Neural progenitor cell (in vitro differentiated cells): ENCODE measurements at regions not wholly inside any gene's neighbourhood (a gene's known extent, or its start where the extent isn't known, plus 50 kb on each side); places are given as distances from the start of the nearest gene placed in this dataset.

Experiments used
- DNase-seq: peaks from one replicate; pipeline ENCODE4 v3.0.0-alpha.2; 2016; ENCODE audit warnings: low spot score
- H2AFZ ChIP-seq: fragments of 200-600 bp; sonication (generic); replicated peaks from 2 replicates; pipeline ENCODE4 v1.6.1; 2016; ENCODE audit warnings: antibody characterized with exemption
- H3F3A ChIP-seq: fragments of 200-600 bp; sonication (generic); 2 replicates; pipeline ENCODE4 v1.6.1; 2016; ENCODE audit warnings: antibody characterized with exemption, low read depth
- H3K27ac ChIP-seq: fragments of 200-600 bp; sonication (generic); 2 replicates; pipeline ENCODE4 v1.5.1; 2016; ENCODE audit warnings: mild to moderate bottlenecking
- H3K27me3 ChIP-seq: fragments of 200-600 bp; sonication (generic); 2 replicates; pipeline ENCODE4 v1.6.1; 2016; ENCODE audit warnings: mild to moderate bottlenecking, moderate library complexity
- H3K36me3 ChIP-seq: fragments of 200-600 bp; sonication (generic); 2 replicates; pipeline ENCODE4 v1.5.1; 2016
- H3K4me1 ChIP-seq: fragments of 200-600 bp; sonication (generic); 2 replicates; pipeline ENCODE4 v1.6.1; 2016; ENCODE audit warnings: mixed run types
- H3K4me2 ChIP-seq: fragments of 200-600 bp; sonication (generic); 2 replicates; pipeline ENCODE4 v1.6.1; 2016
- H3K4me3 ChIP-seq: fragments of 200-600 bp; sonication (generic); 2 replicates; pipeline ENCODE4 v1.5.1; 2016
- H3K79me2 ChIP-seq: fragments of 200-600 bp; sonication (generic); 2 replicates; pipeline ENCODE4 v1.6.1; 2016; ENCODE audit warnings: low read depth
- H3K9ac ChIP-seq: fragments of 200-600 bp; sonication (generic); 2 replicates; pipeline ENCODE4 v1.6.1; 2016
- H3K9me3 ChIP-seq: fragments of 200-600 bp; sonication (generic); 2 replicates; pipeline ENCODE4 v1.5.1; 2016; ENCODE audit warnings: low read depth
- H4K20me1 ChIP-seq: fragments of 200-600 bp; sonication (generic); 2 replicates; pipeline ENCODE4 v1.6.1; 2016; ENCODE audit warnings: low read depth
- H3K27ac Mint-ChIP-seq: 3 replicates; pipeline ENCODE4 v1.8.0; 2021; ENCODE audit warnings: mixed read lengths
- H3K27me3 Mint-ChIP-seq: 2 replicates; pipeline ENCODE4 v1.8.0; 2022; ENCODE audit warnings: low read depth, mild to moderate bottlenecking, inconsistent platforms, moderate library complexity, mixed read lengths; ENCODE audit not compliant: insufficient read depth
- H3K36me3 Mint-ChIP-seq: 3 replicates; pipeline ENCODE4 v1.8.0; 2021; ENCODE audit warnings: mixed read lengths
- H3K4me1 Mint-ChIP-seq: 3 replicates; pipeline ENCODE4 v1.8.0; 2021; ENCODE audit warnings: mixed read lengths
- H3K4me3 Mint-ChIP-seq: 3 replicates; pipeline ENCODE4 v1.8.0; 2021; ENCODE audit warnings: mild to moderate bottlenecking, moderate library complexity, mixed read lengths
- H3K9me3 Mint-ChIP-seq: 3 replicates; pipeline ENCODE4 v1.8.0; 2020; ENCODE audit warnings: mixed read lengths
- EZH2 ChIP-seq: fragments of 200-600 bp; sonication (generic); IDR thresholded peaks from 2 replicates; pipeline ENCODE4 v1.6.1; 2017; ENCODE audit warnings: antibody characterized with exemption, mild to moderate bottlenecking, moderate library complexity
- EZH2phosphoT487 ChIP-seq: fragments of 200-600 bp; sonication (generic); IDR thresholded peaks from 2 replicates; pipeline ENCODE4 v1.6.1; 2017; ENCODE audit warnings: antibody characterized with exemption
- TF ChIP-seq, protein P1 (sequence below): fragments of 200-600 bp; sonication (generic); IDR thresholded peaks from 2 replicates; pipeline ENCODE4 v1.5.1; 2017; ENCODE audit warnings: antibody characterized with exemption, mild to moderate bottlenecking

DNA sequence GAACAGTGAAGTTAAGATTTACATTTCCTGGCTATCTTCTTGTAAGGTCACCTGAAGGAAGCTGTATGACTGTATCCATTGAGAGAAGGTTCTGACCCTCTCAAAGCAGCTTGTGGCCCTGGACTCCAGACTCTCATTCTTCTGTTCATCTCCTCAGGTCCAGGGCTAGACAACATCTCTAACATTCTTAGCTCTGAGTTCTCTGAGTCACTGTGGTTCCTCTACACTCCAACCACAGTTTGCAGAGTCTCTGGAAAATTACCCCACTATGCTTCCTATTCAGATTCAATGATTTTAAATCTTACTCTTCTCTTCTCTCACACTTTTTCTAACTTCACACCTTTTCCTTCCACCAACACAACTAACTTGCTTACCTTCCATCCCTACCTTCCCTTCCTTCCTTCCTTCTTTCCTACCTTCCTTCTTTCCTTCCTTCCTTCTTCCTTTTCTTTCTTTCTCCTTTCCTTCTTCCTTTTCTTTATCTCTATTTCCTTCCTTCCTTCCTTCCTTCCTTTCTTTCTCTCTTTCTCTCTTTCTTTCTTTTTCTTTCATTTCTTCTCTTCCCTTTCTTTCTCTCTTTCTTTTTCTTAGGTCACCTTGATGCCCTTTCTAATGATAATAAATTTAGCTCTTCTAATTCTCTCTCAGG, 824.3 kb upstream of the ZEB2 start:
- Histone ChIP-seq H3K9me3 (no peaks in the 10 kb centered on the region), H3K27ac (no peak overlapping the region), H3K27me3 (no peaks in the 10 kb centered on the region), H3F3A (no peaks in the 10 kb centered on the region), H2AFZ (no peak overlapping the region), H3K9ac (no peak overlapping the region), H3K4me1 (no peaks in the 10 kb centered on the region), H3K36me3 (no peaks in the 10 kb centered on the region), H3K4me3 (no peak overlapping the region), H3K4me2 (no peak overlapping the region), H4K20me1 (no peaks in the 10 kb centered on the region), H3K79me2 (no peaks in the 10 kb centered on the region)
- TF ChIP-seq EZH2phosphoT487 (no peak), EZH2 (no peak)
- TF ChIP-seq, protein P1, sequence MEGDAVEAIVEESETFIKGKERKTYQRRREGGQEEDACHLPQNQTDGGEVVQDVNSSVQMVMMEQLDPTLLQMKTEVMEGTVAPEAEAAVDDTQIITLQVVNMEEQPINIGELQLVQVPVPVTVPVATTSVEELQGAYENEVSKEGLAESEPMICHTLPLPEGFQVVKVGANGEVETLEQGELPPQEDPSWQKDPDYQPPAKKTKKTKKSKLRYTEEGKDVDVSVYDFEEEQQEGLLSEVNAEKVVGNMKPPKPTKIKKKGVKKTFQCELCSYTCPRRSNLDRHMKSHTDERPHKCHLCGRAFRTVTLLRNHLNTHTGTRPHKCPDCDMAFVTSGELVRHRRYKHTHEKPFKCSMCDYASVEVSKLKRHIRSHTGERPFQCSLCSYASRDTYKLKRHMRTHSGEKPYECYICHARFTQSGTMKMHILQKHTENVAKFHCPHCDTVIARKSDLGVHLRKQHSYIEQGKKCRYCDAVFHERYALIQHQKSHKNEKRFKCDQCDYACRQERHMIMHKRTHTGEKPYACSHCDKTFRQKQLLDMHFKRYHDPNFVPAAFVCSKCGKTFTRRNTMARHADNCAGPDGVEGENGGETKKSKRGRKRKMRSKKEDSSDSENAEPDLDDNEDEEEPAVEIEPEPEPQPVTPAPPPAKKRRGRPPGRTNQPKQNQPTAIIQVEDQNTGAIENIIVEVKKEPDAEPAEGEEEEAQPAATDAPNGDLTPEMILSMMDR, result no peak
- Mint-ChIP-seq H3K36me3 (no peaks in the 10 kb centered on the region), H3K4me1 (no peaks in the 10 kb centered on the region), H3K4me3 (no peak overlapping the region), H3K27ac (no peak overlapping the region), H3K27me3 (no peaks in the 10 kb centered on the region), H3K9me3 (peaks cover 3% of the 10 kb centered on the region)
- DNase-seq, result no peak

DNA sequence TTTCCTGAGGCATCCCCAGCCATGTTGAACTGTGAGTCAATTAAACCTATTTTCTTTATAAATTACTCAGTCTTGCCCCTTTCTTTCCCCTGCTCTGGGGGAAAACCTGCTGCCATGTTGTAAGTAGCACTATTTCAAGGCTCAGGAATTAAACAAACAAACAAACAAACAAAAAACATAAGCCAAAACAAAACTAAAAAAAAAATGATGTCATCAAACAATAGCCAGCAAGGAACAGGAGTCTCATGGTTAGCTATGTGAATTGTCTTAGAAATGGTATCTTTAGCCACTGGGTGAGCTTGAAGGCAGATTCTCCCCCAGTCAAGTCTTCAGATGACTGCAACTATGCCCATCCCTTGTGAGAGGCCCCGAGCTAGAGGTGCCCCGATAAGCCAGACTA, 823.4 kb upstream of the ZEB2 start:
- DNase-seq, result no peak
- Mint-ChIP-seq H3K9me3 (peaks cover 3% of the 10 kb centered on the region), H3K4me1 (no peaks in the 10 kb centered on the region), H3K27me3 (no peaks in the 10 kb centered on the region), H3K4me3 (no peak overlapping the region), H3K27ac (no peak overlapping the region), H3K36me3 (no peaks in the 10 kb centered on the region)
- Histone ChIP-seq H3K9me3 (no peaks in the 10 kb centered on the region), H3K27ac (no peak overlapping the region), H3F3A (no peaks in the 10 kb centered on the region), H3K9ac (no peak overlapping the region), H3K79me2 (no peaks in the 10 kb centered on the region), H3K4me1 (no peaks in the 10 kb centered on the region), H3K4me2 (no peak overlapping the region), H3K4me3 (no peak overlapping the region), H3K36me3 (no peaks in the 10 kb centered on the region), H3K27me3 (no peaks in the 10 kb centered on the region), H4K20me1 (no peaks in the 10 kb centered on the region), H2AFZ (no peak overlapping the region)
- TF ChIP-seq EZH2 (no peak), EZH2phosphoT487 (no peak)
- TF ChIP-seq, protein P1, result no peak

GRCh38 chr2:145341536-145341935, 821.6 kb upstream of the ZEB2 start:
- H2AFZ ChIP-seq, result no peak overlapping the region
- H3K4me1 Mint-ChIP-seq, result no peaks in the 10 kb centered on the region
- TF ChIP-seq EZH2phosphoT487 (no peak), EZH2 (no peak)
- TF ChIP-seq, protein P1, result no peak
- peaks cover 6% of the 10 kb centered on the region for H3F3A ChIP-seq
- H3K4me3 ChIP-seq, result no peak overlapping the region
- no peaks in the 10 kb centered on the region for H4K20me1 ChIP-seq
- no peaks in the 10 kb centered on the region for H3K27me3 ChIP-seq
- H3K4me1 ChIP-seq, result peaks cover 12% of the 10 kb centered on the region
- H3K9me3 ChIP-seq, result no peaks in the 10 kb centered on the region
- no peak overlapping the region for H3K27ac ChIP-seq
- no peaks in the 10 kb centered on the region for H3K36me3 ChIP-seq
- H3K27me3 Mint-ChIP-seq, result no peaks in the 10 kb centered on the region
- peaks cover 3% of the 10 kb centered on the region for H3K9me3 Mint-ChIP-seq
- H3K9ac ChIP-seq, result no peak overlapping the region
- DNase-seq, result no peak
- no peak overlapping the region for H3K4me3 Mint-ChIP-seq
- no peaks in the 10 kb centered on the region for H3K36me3 Mint-ChIP-seq
- no peak overlapping the region for H3K4me2 ChIP-seq
- H3K79me2 ChIP-seq, result no peaks in the 10 kb centered on the region
- no peak overlapping the region for H3K27ac Mint-ChIP-seq
